ENCODE measurements at regions not wholly inside any gene's neighbourhood (a gene's known extent, or its start where the extent isn't known, plus 50 kb on each side); places are given as distances from the start of the nearest gene placed in this dataset.
"Not testable (repeated sequence)": the region's sequence is repeated elsewhere in the genome, so short reads cannot be mapped to it uniquely, and the experiment has no call there.

DNA sequence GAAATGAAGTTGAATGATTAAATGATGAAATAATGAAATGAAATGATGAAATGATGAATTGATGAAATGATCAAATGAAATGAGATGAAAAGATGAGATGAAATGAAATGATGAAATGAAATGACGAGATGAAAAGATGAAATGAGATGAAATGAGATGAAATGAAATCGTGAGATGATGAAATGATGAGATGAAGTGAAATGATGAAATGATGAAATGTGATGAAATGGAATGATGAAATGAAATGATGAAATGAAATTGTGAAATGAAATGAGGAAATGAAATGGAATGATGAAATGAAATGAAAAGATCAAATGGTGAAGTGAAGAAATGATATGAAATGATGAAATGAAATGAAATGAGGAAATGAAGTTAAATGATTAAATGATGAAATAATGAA, 468.7 kb downstream of the FAM72C start:
- DNase-seq (ENCODE audit: low read depth, low spot score); H3K4me3 ChIP-seq (ENCODE audit: low read length); H3K27me3 ChIP-seq (ENCODE audit: control insufficient read depth, insufficient read depth, low read length); H3K4me1 ChIP-seq (ENCODE audit: control insufficient read depth, insufficient read depth, low read length); H3K36me3 ChIP-seq (ENCODE audit: control insufficient read depth, insufficient read depth, low read length); H3K27ac ChIP-seq (ENCODE audit: low read length); H3K9me3 ChIP-seq (ENCODE audit: control insufficient read depth, insufficient read depth, low read length): not testable (repeated sequence)
- WGBS (ENCODE audit: insufficient coverage, insufficient read length) = 100% methylated on average over 1 of the region's 2 CpGs

DNA sequence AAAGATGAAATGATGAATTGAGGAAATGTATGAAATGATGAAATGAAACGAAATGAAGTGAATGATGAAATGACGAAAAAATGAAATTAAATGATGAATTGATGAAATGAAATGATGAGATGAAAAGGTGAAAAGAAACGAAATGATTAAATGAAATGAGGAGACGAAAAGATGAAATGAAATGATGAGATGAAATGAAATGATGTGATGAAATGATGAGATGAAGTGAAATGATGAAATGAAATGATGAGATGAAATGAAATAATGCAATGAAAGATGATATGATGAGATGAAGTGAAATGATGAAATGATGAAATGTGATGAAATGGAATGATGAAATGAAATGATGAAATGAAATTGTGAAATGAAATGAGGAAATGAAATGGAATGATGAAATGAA, 469.7 kb downstream of the FAM72C start:
- not testable (repeated sequence) for H3K4me1 ChIP-seq (ENCODE audit: control insufficient read depth, insufficient read depth, low read length); H3K27me3 ChIP-seq (ENCODE audit: control insufficient read depth, insufficient read depth, low read length); H3K36me3 ChIP-seq (ENCODE audit: control insufficient read depth, insufficient read depth, low read length); H3K4me3 ChIP-seq (ENCODE audit: low read length); H3K27ac ChIP-seq (ENCODE audit: low read length); H3K9me3 ChIP-seq (ENCODE audit: control insufficient read depth, insufficient read depth, low read length); DNase-seq (ENCODE audit: low read depth, low spot score)
- WGBS (ENCODE audit: insufficient coverage, insufficient read length) = 100% methylated on average over 2 of the region's 4 CpGs

DNA sequence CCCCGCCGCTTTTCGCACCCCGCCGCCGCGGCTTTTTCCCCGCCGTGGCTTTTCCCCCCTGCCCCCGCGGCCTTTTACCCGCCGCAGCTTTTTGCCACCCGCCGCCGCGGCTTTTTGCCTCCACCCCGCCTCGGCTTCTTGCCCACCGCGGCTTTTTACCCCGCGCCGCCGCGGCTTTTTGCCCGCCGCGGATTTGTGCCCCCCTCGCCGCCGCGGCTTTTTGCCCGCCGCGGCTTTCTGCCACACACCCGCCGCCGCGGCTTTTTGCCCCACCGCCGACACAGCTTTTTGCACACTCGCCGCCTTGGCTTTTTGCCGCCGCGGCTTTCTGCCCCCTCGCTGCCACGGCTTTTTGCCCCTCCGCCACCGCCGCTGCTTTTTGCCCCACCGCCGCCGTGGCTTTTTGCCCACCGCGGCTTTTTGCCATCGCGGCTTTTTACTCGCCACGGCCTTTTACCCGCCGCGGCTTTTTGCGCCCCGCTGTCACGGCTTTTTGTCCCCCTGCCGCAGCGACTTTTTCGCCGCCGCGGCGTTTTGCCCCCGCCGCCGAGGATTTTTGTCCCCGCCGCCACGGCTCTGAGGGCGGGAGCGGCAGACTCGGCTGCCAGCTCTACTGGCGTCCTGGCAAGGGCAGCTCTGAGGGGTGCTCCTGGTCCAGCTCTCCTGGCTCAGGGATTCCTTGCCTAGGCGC, 473.6 kb downstream of the FAM72C start:
- not testable (repeated sequence) for H3K27me3 ChIP-seq (ENCODE audit: control insufficient read depth, insufficient read depth, low read length); H3K36me3 ChIP-seq (ENCODE audit: control insufficient read depth, insufficient read depth, low read length); H3K4me1 ChIP-seq (ENCODE audit: control insufficient read depth, insufficient read depth, low read length); DNase-seq (ENCODE audit: low read depth, low spot score); H3K4me3 ChIP-seq (ENCODE audit: low read length); H3K27ac ChIP-seq (ENCODE audit: low read length); H3K9me3 ChIP-seq (ENCODE audit: control insufficient read depth, insufficient read depth, low read length)
- no CpG with 5 or more reads among the region's 85 CpGs for WGBS (ENCODE audit: insufficient coverage, insufficient read length)

DNA sequence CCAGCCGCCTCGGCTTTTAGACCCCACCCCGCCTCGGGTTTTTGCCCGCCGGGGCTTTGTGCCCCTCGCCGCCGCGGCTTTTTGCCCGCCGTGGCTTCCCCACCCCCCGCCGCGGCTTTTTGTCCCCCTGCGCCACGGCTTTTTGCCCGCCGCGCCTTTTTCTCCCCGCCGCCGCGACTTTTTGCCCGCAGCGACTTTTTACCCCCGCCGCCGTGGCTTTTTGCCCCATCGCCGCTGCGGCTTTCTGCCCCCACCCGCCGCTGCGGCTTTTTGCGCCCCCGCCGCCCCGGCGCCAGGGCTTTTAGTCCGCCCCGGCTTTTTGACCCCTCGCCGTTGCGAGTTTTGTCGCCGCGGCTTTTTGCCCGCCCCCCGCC, 474.4 kb downstream of the FAM72C start:
- Histone ChIP-seq H3K4me3 (ENCODE audit: low read length) (no peak overlapping the region), H3K27ac (ENCODE audit: low read length) (no peak overlapping the region)
- WGBS (ENCODE audit: insufficient coverage, insufficient read length) = no CpG with 5 or more reads among the region's 50 CpGs

DNA sequence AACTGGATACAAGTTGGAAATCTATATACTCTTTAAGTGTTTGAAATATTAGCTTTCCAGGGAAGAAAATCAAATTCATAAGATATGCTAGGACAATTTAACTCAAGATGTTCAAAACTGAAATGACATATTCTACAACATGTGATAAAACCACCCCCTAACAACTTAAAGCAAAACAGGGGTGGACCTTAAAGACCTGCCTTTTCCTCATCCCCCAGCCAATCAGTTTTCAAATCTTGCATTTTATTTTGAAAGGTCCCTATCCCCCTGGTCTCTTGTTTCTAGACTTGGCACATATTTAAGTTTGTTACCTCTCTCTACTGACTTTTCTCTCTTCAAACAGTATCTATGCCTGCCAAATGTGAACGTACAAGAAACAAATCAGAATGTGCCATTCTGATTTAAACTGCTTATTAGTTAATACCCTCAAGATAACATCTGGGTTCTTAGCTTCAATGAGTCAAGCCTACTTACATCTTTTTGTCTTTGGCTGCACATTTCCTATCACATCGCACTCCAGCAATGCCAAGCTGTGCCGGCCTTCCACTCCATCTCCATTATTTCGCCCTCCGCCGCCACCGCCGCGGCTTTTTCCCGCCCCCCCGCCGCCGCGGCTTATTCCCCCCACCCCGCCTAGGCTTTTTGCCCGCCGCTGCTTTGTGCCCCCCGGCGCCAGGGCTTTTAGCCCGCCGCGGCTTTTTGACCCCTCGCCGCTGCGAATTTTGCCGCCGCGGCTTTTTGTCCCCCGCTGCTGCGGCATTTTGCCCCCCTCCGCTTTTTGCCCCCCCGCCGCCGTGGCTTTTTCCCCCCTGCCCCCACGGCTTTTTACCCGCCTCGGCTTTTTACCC, 475.0 kb downstream of the FAM72C start:
- WGBS (ENCODE audit: insufficient coverage, insufficient read length) = no CpG with 5 or more reads among the region's 37 CpGs
- not testable (repeated sequence) for H3K9me3 ChIP-seq (ENCODE audit: control insufficient read depth, insufficient read depth, low read length); DNase-seq (ENCODE audit: low read depth, low spot score); H3K4me3 ChIP-seq (ENCODE audit: low read length); H3K36me3 ChIP-seq (ENCODE audit: control insufficient read depth, insufficient read depth, low read length); H3K27me3 ChIP-seq (ENCODE audit: control insufficient read depth, insufficient read depth, low read length); H3K27ac ChIP-seq (ENCODE audit: low read length); H3K4me1 ChIP-seq (ENCODE audit: control insufficient read depth, insufficient read depth, low read length)

More for the DNA sequence above, 474.4 kb downstream of the FAM72C start:
- DNase-seq (ENCODE audit: low read depth, low spot score) = no peak
- H3K27me3 ChIP-seq (ENCODE audit: control insufficient read depth, insufficient read depth, low read length) = peaks cover 2% of the 10 kb centered on the region; the same call in 1 of the 2 replicates
- no peaks in the 10 kb centered on the region for H3K9me3 ChIP-seq (ENCODE audit: control insufficient read depth, insufficient read depth, low read length)
- H3K4me1 ChIP-seq (ENCODE audit: control insufficient read depth, insufficient read depth, low read length) = no peaks in the 10 kb centered on the region
- H3K36me3 ChIP-seq (ENCODE audit: control insufficient read depth, insufficient read depth, low read length) = no peaks in the 10 kb centered on the region

Data from iPS DF 6.9 (cell line).